Activated T-helper 17 cell treated with anti-CD3 and anti-CD28 coated beads, Interleukin-2, amount 50 U/mL, for 72 hours (primary cell): ENCODE measurements at regions not wholly inside any gene's neighbourhood (a gene's known extent, or its start where the extent isn't known, plus 50 kb on each side); places are given as distances from the start of the nearest gene placed in this dataset.

Experiments
- ATAC-seq: fragments of 150-1000 bp; cut with Tn5 transposase; replicated peaks from 2 replicates; pipeline ENCODE4 v1.10.0; 2021; ENCODE audit warnings: mild to moderate bottlenecking, moderate library complexity
- H3K27ac Mint-ChIP-seq: one replicate; pipeline ENCODE4 v1.8.0; 2022; ENCODE audit warnings: mixed read lengths
- H3K27me3 Mint-ChIP-seq: one replicate; pipeline ENCODE4 v1.8.0; 2022; ENCODE audit warnings: mixed read lengths
- H3K36me3 Mint-ChIP-seq: one replicate; pipeline ENCODE4 v1.8.0; 2022; ENCODE audit warnings: low read depth, mild to moderate bottlenecking, mixed read lengths
- H3K4me1 Mint-ChIP-seq: one replicate; pipeline ENCODE4 v1.8.0; 2022; ENCODE audit warnings: mixed read lengths
- H3K4me3 Mint-ChIP-seq: one replicate; pipeline ENCODE4 v1.8.0; 2022; ENCODE audit warnings: mild to moderate bottlenecking, mixed read lengths
- H3K9me3 Mint-ChIP-seq: one replicate; pipeline ENCODE4 v1.8.0; 2022; ENCODE audit warnings: mixed read lengths

DNA sequence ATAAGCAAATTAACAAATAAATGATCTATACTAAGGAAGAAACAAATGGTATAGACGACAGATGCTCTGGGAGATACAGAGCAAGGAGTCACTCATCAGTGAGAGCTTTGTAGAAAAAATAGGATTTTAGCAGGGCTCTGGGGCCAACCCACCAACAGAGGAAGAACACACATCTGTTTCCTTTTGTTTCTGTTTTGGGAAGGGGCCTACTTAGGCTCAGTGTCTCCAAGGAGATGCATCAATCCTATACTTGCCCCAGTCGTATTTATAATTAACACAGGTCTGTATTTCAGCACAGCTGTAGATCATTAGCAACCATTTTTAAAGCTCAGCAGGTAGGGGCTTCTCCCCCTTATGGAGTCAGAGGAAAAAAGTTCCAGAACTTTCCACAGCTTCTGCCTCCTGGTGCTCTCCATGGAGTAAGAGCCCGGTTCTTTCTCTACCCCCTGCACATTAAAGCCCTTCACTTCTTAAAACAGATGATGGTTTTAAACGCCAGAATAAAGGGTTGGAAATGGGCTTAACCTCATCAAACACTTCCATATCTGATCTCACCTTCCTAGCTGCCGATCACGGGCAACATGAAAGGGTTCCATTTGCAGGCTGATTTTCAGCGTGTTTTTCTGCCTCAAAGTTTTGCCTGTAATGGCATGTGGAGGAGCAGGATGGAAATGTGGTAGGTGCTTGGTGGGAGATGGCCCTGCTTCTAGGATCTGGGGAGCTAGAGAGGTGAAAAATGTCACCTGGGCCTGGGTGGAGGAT is 291.7 kb downstream of the TCF7L2 start:
- H3K27ac Mint-ChIP-seq, result no peak overlapping the region
- no peak for ATAC-seq
- peaks cover 40% of the 10 kb centered on the region for H3K27me3 Mint-ChIP-seq
- H3K9me3 Mint-ChIP-seq, result no peaks in the 10 kb centered on the region
- H3K36me3 Mint-ChIP-seq, result no peaks in the 10 kb centered on the region
- no peaks in the 10 kb centered on the region for H3K4me1 Mint-ChIP-seq
- H3K4me3 Mint-ChIP-seq, result no peak overlapping the region

DNA sequence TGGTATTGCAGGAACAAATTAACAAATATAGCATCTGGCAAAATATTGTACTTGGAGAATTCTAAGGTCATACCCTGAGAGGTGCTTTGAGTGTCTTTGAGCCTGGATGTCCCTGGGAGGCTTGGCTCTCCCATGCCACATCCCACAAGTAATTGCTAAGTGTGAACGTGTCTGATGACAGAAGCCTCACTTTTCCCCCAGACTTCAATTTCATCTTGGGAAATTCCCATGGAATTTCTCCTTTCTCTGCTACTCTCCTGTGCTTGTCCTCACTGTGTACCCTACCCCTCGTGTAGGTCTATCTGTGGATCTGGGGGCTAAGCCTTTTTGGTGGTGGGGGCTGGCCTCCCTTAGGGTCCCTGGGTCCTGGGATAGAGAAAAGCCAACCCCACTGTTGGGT is 293.3 kb downstream of the TCF7L2 start:
- Mint-ChIP-seq H3K36me3 (no peaks in the 10 kb centered on the region), H3K27me3 (peaks cover 40% of the 10 kb centered on the region), H3K4me3 (no peak overlapping the region), H3K27ac (no peak overlapping the region), H3K9me3 (no peaks in the 10 kb centered on the region), H3K4me1 (no peaks in the 10 kb centered on the region)
- ATAC-seq, result no peak

DNA sequence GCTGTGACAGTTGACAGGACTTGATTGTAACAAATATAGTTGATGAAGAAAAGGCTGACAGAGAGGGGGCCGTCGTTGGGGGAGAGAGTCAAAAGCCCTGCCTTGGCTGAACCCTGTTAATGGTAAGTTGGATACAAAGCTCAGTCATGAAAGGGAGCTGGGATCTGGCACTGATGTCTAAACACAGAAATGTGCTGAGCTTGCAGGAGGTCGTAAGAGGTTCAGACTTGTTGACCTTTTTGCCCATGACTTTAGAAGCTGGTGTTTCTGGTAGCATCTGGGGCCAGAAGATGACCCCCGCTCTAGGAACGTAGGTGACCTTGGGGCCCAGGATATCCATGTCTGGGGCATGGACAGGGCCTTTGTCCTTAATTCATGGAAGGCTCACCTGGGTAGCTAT is 294.7 kb downstream of the TCF7L2 start:
- peaks cover 5% of the 10 kb centered on the region for H3K4me1 Mint-ChIP-seq
- no peaks in the 10 kb centered on the region for H3K9me3 Mint-ChIP-seq
- peaks cover 42% of the 10 kb centered on the region for H3K27me3 Mint-ChIP-seq

DNA sequence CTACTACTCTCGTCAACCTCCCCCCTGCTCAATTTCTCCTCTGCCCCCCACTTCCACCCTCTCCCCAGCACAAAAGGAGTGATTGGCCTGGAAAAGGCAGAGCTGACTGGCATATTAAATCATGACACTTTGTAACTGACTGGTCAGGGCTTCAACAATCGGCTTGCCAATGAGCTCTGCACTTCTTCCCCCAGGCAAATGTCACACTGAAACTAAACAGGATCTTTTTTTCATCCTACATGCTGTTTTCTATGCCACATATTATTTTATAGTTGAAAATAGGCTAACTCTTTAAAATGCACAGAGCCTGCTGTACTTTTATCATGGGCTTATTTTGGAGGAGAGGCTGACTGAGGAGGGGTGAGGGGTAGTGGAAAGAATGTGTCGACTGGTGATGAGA is 295.2 kb downstream of the TCF7L2 start:
- Mint-ChIP-seq H3K27ac (no peak overlapping the region), H3K36me3 (no peaks in the 10 kb centered on the region), H3K4me3 (no peak overlapping the region), H3K27me3 (peaks cover 36% of the 10 kb centered on the region), H3K4me1 (peaks cover 5% of the 10 kb centered on the region), H3K9me3 (no peaks in the 10 kb centered on the region)
- no peak for ATAC-seq

More for the DNA sequence above, 294.7 kb downstream of the TCF7L2 start:
- Mint-ChIP-seq H3K36me3 (no peaks in the 10 kb centered on the region), H3K27ac (no peak overlapping the region), H3K4me3 (no peak overlapping the region)
- ATAC-seq, result no peak

DNA sequence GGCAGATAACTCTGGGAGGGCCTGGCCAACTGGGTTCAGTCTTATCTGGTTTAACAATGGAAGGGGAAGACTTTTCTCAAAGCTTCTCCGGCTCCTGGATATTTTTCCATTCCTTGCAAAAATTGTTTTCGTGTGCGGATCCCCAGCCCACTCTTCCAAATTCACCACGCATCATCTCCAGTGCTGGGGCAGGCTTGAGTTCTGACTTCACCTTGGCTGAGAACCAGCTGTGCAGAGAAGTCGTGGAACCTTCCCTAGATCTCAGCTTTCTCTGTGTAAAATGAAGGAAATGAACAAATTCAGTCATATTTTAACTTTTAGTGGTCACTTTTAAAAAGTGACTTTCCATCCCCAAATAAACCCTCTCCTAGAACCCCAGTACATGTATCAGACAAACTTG is 297.0 kb downstream of the TCF7L2 start:
- H3K36me3 Mint-ChIP-seq, result no peaks in the 10 kb centered on the region
- peaks cover 5% of the 10 kb centered on the region for H3K4me1 Mint-ChIP-seq
- peaks cover 31% of the 10 kb centered on the region for H3K27me3 Mint-ChIP-seq
- no peak for ATAC-seq
- H3K4me3 Mint-ChIP-seq, result no peak overlapping the region
- no peak overlapping the region for H3K27ac Mint-ChIP-seq
- H3K9me3 Mint-ChIP-seq, result no peaks in the 10 kb centered on the region

DNA sequence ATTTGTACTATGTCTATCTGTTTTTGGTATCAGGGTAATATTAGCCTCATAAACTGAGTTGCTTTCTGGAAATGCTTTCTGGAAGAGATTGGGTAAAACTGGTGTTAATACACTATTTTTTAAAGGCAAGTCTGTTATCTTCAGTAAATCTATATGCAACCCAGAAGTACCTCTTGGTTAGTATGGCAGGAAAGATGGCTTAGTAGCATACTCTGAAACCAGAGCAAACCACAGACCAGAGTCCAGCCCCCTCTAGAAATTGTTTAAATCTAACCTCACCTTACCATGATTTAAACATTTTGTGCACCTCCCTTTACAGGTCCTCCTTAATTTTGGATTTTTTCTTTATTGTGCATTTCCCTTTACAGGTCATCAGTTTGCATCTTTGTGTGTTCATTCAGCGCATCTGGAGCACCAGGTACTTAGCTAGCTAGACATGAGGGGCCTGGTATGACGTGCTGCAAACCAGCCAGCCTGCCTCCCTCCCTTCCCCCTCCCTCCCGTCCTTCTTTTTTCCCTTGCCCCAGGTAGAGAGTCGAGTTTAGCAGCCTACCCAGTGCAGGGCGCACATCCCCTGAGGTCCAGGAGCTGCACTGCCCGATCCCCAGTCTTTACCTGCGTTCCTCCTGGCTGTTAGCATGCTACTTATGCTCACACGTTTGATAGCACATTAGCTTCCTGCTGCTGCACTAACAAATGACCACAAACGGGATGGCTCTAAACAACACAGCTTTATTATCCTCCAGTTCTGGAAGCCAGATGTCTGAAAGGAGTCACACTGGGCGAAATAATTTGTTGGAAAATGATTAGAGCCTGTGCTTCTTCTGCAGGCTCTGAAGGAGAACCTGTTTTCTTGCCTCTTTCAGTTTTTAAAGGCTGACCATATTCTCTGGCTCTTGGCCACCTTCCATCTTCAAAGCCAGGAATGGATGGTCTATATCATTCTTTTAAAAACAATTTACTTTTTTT is 299.9 kb upstream of the HABP2 start:
- no peaks in the 10 kb centered on the region for H3K36me3 Mint-ChIP-seq
- H3K27me3 Mint-ChIP-seq, result peaks cover 12% of the 10 kb centered on the region
- no peak for ATAC-seq
- no peak overlapping the region for H3K4me3 Mint-ChIP-seq
- H3K9me3 Mint-ChIP-seq, result no peaks in the 10 kb centered on the region
- peaks cover 5% of the 10 kb centered on the region for H3K4me1 Mint-ChIP-seq
- H3K27ac Mint-ChIP-seq, result no peak overlapping the region

DNA sequence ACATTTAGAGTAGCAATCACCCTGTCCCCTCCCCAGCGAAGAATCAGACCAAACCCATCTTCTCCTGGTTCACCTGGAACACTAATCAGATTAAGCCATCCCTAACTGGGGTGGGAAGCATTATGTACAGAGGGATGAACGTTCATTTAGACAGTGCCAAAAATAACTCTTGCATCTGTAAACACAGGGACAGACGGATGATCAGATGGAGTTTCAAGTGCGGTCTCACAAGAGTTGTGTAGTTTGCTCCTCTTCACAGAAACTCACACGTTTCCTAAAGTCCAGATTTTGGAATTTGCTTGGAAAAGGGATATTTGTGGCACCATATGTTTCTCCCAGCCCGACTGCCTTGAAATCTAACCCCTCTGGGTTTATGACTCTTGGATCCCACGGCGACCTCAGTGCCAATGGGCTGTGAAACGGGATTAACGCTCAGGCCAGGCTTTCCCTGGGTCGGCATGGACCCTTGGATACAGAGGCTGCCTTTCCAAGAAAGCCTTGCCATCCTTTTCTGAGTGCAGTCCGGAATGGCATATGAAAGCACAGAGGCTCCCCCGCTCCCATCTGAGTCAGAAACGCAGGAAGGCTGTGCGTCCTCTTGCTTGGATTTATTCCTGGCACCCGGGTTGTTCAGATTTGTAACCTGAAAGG is 293.2 kb upstream of the HABP2 start:
- Mint-ChIP-seq H3K27ac (no peak overlapping the region), H3K27me3 (peaks cover 14% of the 10 kb centered on the region), H3K36me3 (no peaks in the 10 kb centered on the region), H3K9me3 (no peaks in the 10 kb centered on the region), H3K4me3 (no peak overlapping the region), H3K4me1 (no peaks in the 10 kb centered on the region)
- ATAC-seq, result no peak

DNA sequence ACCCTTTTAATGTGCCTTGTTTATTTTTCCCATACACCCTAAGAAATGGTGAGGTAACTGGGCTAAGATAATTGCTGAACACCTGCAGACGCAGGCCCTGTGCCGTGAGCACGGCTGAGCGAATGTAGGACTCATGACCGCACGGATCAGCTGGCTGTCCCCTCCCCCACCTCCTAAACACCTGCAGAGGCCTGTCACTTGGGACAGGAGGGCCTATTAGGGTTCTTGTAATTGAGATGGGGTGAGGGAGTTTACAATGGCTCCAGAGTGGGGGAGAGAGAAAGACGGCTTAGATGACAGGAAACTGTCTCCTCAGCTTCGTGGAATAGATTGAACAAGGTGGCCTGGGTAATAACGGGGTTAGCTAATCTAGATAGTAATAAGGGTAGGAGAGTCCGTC is 291.7 kb upstream of the HABP2 start:
- no peak overlapping the region for H3K27ac Mint-ChIP-seq
- no peaks in the 10 kb centered on the region for H3K4me1 Mint-ChIP-seq
- no peak overlapping the region for H3K4me3 Mint-ChIP-seq
- ATAC-seq, result no peak
- no peaks in the 10 kb centered on the region for H3K9me3 Mint-ChIP-seq
- H3K27me3 Mint-ChIP-seq, result peaks cover 15% of the 10 kb centered on the region
- H3K36me3 Mint-ChIP-seq, result no peaks in the 10 kb centered on the region

DNA sequence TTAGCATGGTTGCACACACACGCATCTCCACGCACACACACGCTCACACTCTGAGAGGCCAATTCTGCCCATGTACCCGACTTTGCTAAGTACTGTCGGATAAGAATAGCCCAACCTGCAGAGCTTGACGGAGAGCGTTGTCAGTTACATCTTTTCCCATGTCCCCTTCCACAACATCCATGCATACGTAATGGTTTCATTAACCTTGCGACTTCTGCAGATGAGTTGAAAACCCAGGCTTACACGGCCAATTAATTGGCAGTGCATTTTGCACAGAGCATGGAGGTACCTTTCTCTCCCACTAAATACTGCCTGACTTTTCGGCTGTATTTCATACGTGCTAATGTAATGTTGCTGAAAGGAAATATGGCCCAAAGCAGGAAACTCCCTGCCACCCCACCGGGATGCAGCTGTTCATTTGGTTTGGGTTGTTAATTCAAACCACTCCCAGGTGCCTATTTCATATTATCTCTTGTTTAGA is 291.2 kb upstream of the HABP2 start:
- H3K4me1 Mint-ChIP-seq, result no peaks in the 10 kb centered on the region
- H3K27me3 Mint-ChIP-seq, result peaks cover 15% of the 10 kb centered on the region
- H3K4me3 Mint-ChIP-seq, result no peak overlapping the region
- H3K9me3 Mint-ChIP-seq, result no peaks in the 10 kb centered on the region
- ATAC-seq, result no peak
- no peak overlapping the region for H3K27ac Mint-ChIP-seq
- H3K36me3 Mint-ChIP-seq, result no peaks in the 10 kb centered on the region

DNA sequence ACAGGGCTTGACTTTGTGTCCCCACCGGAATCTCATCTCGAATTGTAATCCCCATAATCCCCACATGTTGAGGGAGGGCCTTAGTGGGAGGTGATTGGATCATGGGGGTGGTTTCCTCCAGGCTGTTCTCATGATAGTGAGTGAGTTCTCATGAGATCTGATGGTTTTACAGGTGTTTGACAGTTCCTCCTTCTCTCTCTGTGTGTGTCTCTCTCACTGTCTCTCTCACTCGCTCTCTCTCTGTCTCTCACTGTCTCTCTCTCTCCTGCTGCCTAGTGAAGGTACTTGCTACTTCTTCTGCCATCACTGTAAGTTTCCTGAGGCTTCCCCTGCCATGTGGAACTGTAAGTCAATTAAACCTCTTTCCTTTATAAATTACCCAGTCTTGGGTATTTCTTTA is 289.8 kb upstream of the HABP2 start:
- Mint-ChIP-seq H3K4me1 (no peaks in the 10 kb centered on the region), H3K4me3 (no peak overlapping the region), H3K9me3 (no peaks in the 10 kb centered on the region), H3K27ac (no peak overlapping the region), H3K27me3 (peaks cover 15% of the 10 kb centered on the region), H3K36me3 (no peaks in the 10 kb centered on the region)
- ATAC-seq, result no peak

DNA sequence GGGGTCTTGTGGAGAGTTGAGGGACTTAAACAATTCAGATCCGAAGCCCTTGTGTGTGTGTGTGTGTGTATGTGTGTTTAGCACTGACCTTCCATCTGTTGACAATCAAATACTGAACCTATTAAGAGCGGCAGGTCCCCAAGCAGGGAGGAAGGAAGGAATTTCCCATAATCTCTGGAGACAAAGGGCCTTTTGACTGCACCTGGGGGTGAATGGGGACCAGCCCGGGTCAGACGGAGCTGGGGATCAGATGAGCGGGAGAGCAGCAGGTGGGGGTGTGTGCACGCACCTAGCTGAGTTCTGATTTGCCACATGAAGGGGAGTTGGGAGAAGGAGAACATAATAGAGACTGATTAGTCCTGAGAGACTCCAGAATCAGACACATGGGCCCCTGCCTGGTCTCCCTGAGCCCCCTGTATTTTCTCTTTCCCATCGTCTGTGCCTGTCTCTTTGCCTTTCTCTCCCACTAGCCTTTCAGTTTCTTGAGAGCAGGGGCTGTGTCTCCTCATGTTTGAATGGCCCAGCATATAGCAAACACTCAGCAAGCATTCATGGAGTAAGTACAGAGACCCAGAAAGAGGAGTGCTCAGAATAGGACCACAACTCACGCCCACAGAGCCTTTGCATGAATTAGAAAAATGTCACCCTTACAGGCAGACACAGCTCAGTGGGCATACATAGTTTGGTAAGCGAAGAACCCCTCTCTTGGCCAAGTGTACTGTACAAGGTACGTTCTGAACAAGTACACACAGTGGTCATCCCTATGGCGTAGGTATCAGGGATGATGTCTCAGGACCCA is 288.3 kb upstream of the HABP2 start:
- H3K4me3 Mint-ChIP-seq, result no peak overlapping the region
- H3K27me3 Mint-ChIP-seq, result peaks cover 18% of the 10 kb centered on the region
- no peak for ATAC-seq
- no peaks in the 10 kb centered on the region for H3K4me1 Mint-ChIP-seq
- H3K9me3 Mint-ChIP-seq, result no peaks in the 10 kb centered on the region
- H3K36me3 Mint-ChIP-seq, result no peaks in the 10 kb centered on the region
- no peak overlapping the region for H3K27ac Mint-ChIP-seq

DNA sequence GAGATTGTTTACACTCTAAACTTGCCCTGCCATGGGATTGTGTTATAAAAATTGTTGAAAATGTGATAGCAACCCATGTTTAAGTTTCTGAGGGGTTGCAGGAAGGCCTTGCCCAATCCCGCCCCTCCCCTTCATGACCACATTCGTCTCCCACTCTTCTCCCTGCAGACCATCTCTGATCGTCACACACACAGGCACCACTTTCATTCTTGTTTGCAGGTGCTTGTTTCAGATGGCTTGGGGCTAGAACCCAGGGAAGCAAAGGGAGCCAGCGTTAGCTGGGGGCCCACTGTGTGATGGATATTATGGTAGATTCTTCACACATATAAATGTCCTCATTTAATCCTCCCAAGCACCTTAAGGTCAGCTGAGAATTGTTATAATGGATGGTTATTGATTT is 286.7 kb upstream of the HABP2 start:
- Mint-ChIP-seq H3K27me3 (peaks cover 18% of the 10 kb centered on the region), H3K4me1 (no peaks in the 10 kb centered on the region), H3K27ac (no peak overlapping the region), H3K9me3 (no peaks in the 10 kb centered on the region), H3K36me3 (no peaks in the 10 kb centered on the region), H3K4me3 (no peak overlapping the region)
- ATAC-seq, result no peak

DNA sequence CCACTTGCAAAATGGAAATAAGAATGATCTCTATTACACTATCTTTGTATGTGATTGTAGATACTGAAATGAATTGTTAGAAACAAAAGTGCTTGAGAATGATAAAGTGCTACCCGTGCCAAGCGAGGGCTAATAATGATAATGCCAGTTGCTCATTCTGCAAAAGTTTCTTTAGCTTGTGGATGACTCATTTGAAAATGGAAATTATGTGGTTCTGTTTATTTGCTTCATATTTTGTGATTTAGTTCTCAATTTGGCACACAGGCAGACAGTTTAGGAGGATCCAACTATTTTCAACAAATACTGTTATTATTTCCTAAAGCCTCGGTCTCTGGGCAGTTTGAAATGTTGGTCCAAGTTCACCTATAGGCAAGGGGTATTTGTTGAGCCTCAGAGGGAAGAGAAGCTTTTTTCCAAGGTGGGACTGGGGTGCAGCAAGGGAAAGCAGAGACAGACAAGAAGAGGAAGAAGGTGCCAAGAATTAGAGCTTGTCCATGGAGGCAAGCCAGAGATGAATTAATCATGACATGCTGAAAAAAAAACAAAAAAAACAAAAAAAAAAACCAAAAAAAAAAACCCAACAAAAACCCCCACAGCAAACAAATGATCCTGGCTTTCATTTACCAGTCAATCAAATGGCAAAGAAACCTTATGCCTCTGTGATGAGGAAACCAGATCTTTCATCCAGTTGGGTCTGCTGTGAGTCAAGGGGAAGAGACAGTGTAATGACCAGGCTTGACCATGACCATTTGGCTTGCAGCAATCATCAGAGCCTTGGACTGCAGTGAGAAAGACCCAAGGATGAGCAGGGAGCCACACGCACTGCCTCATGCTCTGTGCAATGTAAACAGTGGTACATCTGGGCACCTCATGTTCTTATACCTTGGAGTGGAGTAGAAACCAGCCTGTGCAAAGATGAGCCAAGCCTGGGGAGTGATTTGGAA is 285.0 kb upstream of the HABP2 start:
- H3K27me3 Mint-ChIP-seq, result peaks cover 17% of the 10 kb centered on the region
- no peak for ATAC-seq

More for the DNA sequence above, 285.0 kb upstream of the HABP2 start:
- Mint-ChIP-seq H3K27ac (no peak overlapping the region), H3K4me1 (no peaks in the 10 kb centered on the region), H3K36me3 (no peaks in the 10 kb centered on the region), H3K4me3 (no peak overlapping the region), H3K9me3 (no peaks in the 10 kb centered on the region)
